ENCODE measurements at regions not wholly inside any gene's neighbourhood (a gene's known extent, or its start where the extent isn't known, plus 50 kb on each side); places are given as distances from the start of the nearest gene placed in this dataset.
"Not testable (repeated sequence)": the region's sequence is repeated elsewhere in the genome, so short reads cannot be mapped to it uniquely, and the experiment has no call there.

DNA sequence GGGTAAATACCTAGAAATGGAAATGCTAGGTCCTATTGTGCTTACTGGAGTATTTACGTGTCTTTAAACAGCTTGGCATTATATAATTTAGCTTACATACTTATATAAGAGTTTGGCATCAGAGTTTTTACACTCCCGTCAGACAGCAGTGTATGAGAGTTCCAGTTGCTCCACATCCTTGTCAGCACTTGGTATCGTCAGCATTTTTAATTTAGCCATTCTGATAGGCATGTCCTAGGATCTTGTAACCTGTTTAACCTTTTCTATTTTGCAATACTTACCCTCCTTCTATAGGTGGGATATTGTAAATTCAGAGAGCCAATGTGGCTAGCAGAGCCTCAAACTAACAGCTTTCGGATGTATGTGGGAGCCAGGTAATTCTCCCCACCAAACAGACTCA is 228.3 kb upstream of the EEF2KMT start:
- no peak for DNase-seq (ENCODE audit: low spot score)

DNA sequence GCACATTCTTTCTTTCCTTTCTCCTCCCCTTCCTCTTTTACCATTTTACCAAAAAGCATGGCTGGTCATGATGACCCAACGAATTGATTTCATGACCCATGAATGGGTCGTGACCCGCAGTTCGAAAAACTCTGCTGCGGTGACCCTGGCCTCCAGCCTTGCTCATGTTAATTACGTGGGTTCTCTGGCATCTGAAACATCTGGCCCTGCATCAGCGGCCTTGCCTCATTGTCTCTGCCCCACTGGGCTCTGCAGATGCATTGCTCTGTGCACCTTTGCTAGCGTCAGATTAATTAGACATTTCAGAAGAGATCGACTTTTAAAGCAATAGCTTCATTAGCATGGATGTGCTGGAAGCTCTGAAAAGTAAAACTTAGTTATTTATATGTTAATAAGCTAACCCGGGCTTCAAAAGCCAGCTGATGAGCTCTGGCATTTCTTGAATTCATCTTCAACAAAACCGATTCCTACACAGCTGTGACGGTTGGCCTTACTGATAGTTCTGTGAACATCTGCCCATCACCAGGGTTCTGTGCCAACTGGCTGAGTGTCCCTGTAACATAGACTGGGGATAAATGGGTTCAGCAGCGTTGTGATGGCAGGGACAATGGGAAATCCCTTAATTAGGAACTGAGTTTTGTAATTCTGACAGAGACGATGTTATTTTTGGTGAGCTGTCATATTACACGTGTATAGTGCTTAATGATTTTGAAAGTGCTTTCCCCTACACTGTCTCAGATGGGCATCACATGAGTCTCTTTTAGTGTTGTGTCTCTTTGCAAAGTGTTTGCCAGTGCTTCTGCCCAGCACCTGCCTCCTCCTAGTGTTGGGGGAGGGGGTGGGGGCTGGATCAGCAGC is 225.9 kb upstream of the EEF2KMT start:
- no peak for DNase-seq (ENCODE audit: low spot score)

DNA sequence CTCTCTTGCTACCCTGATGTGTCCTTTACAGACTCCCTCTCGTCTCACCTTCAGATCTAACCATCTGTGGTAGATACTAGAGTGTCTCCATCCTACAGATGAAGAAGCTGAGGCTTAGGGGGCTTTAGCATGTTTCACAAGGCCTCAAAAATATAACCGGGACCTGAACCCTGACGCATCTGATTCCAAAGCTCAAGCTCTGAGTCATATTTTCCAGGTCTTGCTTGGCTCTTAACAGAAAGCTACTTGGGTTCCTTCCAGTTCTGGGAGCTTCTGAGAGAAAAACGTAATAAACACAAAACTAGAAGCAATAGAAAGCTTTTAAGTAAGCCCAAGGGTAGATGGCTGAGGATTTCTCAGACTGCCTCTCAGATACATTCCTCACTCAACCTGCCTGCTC is 224.3 kb upstream of the EEF2KMT start:
- DNase-seq (ENCODE audit: low spot score), result no peak

DNA sequence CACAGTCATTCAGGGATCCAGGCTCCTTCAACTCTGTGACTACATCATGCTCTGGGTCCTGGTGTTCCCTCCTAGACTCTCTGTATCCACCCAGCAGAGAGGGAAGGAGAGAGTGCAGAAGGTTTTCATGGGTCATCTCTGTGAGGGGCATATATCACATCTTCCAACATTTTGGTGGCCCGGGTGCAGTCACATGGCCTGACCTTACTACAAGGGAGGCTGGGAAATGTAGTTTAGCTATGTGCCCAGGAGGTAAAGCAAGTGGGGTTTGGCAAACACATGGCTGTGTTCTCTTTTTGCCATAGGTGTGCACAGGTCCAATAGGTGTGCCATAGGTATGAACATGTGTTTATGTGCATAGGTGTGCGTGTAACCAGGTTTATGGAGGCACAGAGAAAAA is 222.2 kb upstream of the EEF2KMT start:
- no peak for DNase-seq (ENCODE audit: low spot score)

DNA sequence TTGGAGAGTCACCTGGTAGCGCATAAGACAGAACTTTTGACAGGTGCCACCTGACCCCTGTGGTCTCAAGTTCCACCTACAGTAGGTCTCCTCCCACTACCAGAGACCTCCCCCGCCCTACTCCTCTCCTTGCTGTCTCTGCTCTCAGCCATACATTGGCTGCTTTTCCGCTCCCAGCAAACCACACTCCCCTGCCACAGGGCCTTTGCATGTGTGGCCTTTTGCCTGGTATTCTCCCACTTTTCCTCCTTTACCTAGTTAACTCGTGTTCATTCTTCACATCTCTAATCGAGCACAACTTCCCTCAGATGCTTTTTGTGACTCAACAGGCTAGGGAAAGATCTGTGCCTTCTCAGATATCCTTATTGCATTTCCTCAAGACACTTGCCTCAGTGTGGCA is 218.3 kb upstream of the EEF2KMT start:
- no peak for DNase-seq (ENCODE audit: low spot score)

GRCh38 chr16:5314377-5314776 is 216.8 kb upstream of the EEF2KMT start:
- no peak for DNase-seq (ENCODE audit: low spot score)

- DNase-seq (ENCODE audit: low spot score), result peak; percentile 4
These were observed 212.5 kb upstream of the EEF2KMT start for GRCh38 chr16:5309946-5310611.

GRCh38 chr16:5305023-5305422 is 207.4 kb upstream of the EEF2KMT start:
- DNase-seq (ENCODE audit: low spot score), result no peak

- DNase-seq (ENCODE audit: low spot score), result no peak
These were observed 204.9 kb upstream of the EEF2KMT start for GRCh38 chr16:5302372-5303114.

GRCh38 chr16:5298202-5298601 is 200.6 kb upstream of the EEF2KMT start:
- DNase-seq (ENCODE audit: low spot score), result no peak

DNA sequence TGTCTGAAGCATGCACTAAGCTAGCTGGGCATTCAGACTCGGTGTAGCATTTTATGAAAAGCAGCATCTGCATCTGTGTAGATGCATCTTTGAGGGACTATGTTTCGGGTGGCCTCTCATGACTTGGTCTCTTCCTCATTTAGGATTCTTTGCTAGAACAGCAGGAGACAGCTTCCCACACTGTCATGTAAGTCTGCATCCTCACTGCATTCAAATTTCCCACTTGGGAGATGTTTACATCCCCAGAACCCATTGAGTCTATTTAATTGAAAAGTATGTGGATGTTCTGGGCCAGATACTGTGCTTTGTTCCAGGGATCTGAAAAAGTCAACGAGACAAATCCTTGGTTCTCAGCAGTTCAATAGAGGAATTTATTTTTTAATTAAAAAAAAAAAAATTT is 198.6 kb upstream of the EEF2KMT start:
- no peak for DNase-seq (ENCODE audit: low spot score)

GRCh38 chr16:5295304-5295703 is 197.7 kb upstream of the EEF2KMT start:
- DNase-seq (ENCODE audit: low spot score), result not testable (repeated sequence)

DNA sequence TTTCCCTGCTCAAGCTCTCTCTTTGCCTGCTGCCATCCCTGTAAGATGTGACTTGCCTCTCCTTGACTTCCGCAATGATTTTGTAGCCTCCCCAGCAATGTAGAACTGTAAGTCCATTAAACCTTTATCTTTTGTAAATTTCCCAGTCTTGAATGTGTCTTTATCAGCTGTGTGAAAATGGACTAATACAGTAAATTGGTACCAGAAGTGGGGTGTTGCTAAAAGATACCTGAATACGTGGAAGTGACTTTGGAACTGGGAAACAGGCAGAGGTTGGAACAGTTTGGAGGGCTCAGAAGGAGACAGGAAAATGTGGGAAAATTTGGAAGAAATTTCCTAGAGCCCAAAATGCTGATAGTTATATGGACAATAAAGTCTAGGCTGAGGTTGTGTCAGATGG is 184.6 kb upstream of the EEF2KMT start:
- DNase-seq (ENCODE audit: low spot score), result not testable (repeated sequence)

DNA sequence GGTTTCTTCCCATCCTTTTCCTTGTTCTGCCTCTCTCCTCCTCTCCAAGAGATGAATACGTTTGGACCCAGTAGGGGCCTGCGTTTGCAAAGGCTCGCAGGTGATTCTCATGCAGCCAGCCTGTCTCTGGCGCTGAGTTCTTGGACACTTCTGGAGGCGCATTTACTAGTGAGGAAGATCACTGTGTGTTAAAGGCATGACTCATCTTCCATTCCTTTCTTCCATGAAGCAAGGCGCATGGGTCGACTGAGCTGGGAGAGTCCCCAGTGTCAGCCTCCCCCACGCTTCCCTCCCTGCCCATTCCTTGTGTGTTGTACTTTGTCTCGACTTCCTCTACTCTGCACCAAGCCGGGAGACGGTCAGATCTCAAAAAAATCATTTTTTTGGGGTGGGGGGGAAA is 159.9 kb upstream of the EEF2KMT start:
- DNase-seq (ENCODE audit: low spot score), result no peak

- no peak for DNase-seq (ENCODE audit: low spot score)
These were observed 155.2 kb upstream of the EEF2KMT start for GRCh38 chr16:5252791-5253190.

- DNase-seq (ENCODE audit: low spot score), result not testable (repeated sequence)
These were observed 149.8 kb upstream of the EEF2KMT start for GRCh38 chr16:5247403-5247802.

GRCh38 chr16:5240278-5240626 is 142.7 kb upstream of the EEF2KMT start:
- not testable (repeated sequence) for DNase-seq (ENCODE audit: low spot score)

GRCh38 chr16:5239472-5240277 is 142.1 kb upstream of the EEF2KMT start:
- peak; percentile 25 for DNase-seq (ENCODE audit: low spot score)

- no peak for DNase-seq (ENCODE audit: low spot score)
These were observed 137.5 kb upstream of the EEF2KMT start for GRCh38 chr16:5235119-5235518.

GRCh38 chr16:5234295-5235050 is 136.9 kb upstream of the EEF2KMT start:
- no peak for DNase-seq (ENCODE audit: low spot score)

DNA sequence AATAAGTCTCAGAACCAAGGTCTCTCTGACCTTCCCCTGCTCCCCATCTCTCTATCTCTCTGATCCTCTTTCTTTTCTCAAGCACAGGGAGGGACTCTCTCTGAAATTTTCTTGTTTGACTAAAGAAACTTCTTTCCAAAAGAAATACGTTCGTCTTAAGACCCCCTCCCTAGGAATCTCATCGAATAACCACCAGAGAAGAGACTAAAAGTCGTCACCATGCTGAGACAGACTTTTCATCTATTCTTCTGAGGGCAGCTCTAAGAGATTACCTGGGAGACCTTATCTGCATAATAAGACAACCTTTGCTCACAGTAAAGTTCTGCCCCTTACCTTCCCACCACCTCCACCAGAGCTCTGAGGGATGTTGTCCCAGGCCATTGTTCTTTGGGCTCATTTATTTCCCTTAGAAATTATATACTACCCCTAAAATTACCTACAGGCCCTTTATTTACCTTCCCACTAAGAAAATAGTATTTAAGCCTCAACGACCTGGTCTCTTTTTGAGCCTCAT is 133.7 kb upstream of the EEF2KMT start:
- no peak for DNase-seq (ENCODE audit: low spot score)

All from HT-29 (cell line).